Astrocyte (in vitro differentiated cells and primary cell): ENCODE measurements at regions not wholly inside any gene's neighbourhood (a gene's known extent, or its start where the extent isn't known, plus 50 kb on each side); places are given as distances from the start of the nearest gene placed in this dataset.

ENCODE experiments used
- DNase-seq: peaks from one replicate; pipeline ENCODE4 v3.0.0-alpha.2; 2010; ENCODE audit warnings: low read depth
- FAIRE-seq: peaks from 2 replicates; lab custom pipeline; 2011; peaks lifted over from hg19 to GRCh38; lab: Jason Lieb, UNC
- H2AFZ ChIP-seq: 2 replicates; pipeline ENCODE4 v1.6.0; 2012; ENCODE audit warnings: low read depth, low read length, inconsistent platforms
- H3K27ac ChIP-seq: 2 replicates; pipeline ENCODE4 v1.5.1; 2011; ENCODE audit warnings: low read depth, low read length, inconsistent platforms
- H3K27me3 ChIP-seq: 2 replicates; pipeline ENCODE4 v1.6.0; 2011; ENCODE audit warnings: low read length, inconsistent platforms; ENCODE audit not compliant: insufficient read depth
- H3K36me3 ChIP-seq: 2 replicates; pipeline ENCODE4 v1.5.1; 2011; ENCODE audit warnings: low read length, inconsistent platforms; ENCODE audit not compliant: insufficient read depth
- H3K4me1 ChIP-seq: 2 replicates; pipeline ENCODE4 v1.5.1; 2011; ENCODE audit warnings: low read length, inconsistent platforms; ENCODE audit not compliant: insufficient read depth
- H3K4me2 ChIP-seq: 2 replicates; pipeline ENCODE4 v1.6.0; 2012; ENCODE audit warnings: low read length, inconsistent platforms
- H3K4me3 ChIP-seq: 2 replicates; pipeline ENCODE4 v1.5.1; 2011; ENCODE audit warnings: low read depth, mild to moderate bottlenecking, low read length, inconsistent platforms; ENCODE audit not compliant: insufficient read depth
- H3K79me2 ChIP-seq: 2 replicates; pipeline ENCODE4 v1.6.0; 2012; ENCODE audit warnings: mild to moderate bottlenecking, low read length, inconsistent platforms; ENCODE audit not compliant: insufficient read depth
- H3K9ac ChIP-seq: 2 replicates; pipeline ENCODE4 v1.6.0; 2012; ENCODE audit warnings: mild to moderate bottlenecking, low read length, inconsistent platforms
- H3K9me3 ChIP-seq: 2 replicates; pipeline ENCODE4 v1.5.1; 2012; ENCODE audit warnings: low read depth, mild to moderate bottlenecking, low read length, inconsistent platforms; ENCODE audit not compliant: insufficient read depth
- H4K20me1 ChIP-seq: 2 replicates; pipeline ENCODE4 v1.6.0; 2012; ENCODE audit warnings: low read length, inconsistent platforms; ENCODE audit not compliant: insufficient read depth
- H3K27ac Mint-ChIP-seq: one replicate; pipeline ENCODE4 v1.8.0; 2021; ENCODE audit warnings: mild to moderate bottlenecking, mixed read lengths; ENCODE audit not compliant: unreplicated experiment
- H3K27me3 Mint-ChIP-seq: one replicate; pipeline ENCODE4 v1.8.0; 2021; ENCODE audit warnings: low read depth, mixed read lengths; ENCODE audit not compliant: unreplicated experiment
- H3K36me3 Mint-ChIP-seq: one replicate; pipeline ENCODE4 v1.8.0; 2021; ENCODE audit warnings: low read depth, mixed read lengths; ENCODE audit not compliant: unreplicated experiment
- H3K4me1 Mint-ChIP-seq: one replicate; pipeline ENCODE4 v1.8.0; 2021; ENCODE audit warnings: low read depth, mixed read lengths; ENCODE audit not compliant: unreplicated experiment
- H3K4me3 Mint-ChIP-seq: one replicate; pipeline ENCODE4 v1.8.0; 2021; ENCODE audit warnings: mild to moderate bottlenecking, moderate library complexity, mixed read lengths; ENCODE audit not compliant: unreplicated experiment
- H3K9me3 Mint-ChIP-seq: one replicate; pipeline ENCODE4 v1.8.0; 2021; ENCODE audit warnings: mild to moderate bottlenecking, mixed read lengths; ENCODE audit not compliant: unreplicated experiment
- EZH2 ChIP-seq: IDR thresholded peaks from 2 replicates; pipeline ENCODE4 v1.6.1; 2012; ENCODE audit warnings: mild to moderate bottlenecking, low read length, inconsistent platforms; ENCODE audit not compliant: insufficient read depth
- TF ChIP-seq, protein P1 (sequence below): IDR thresholded peaks from 2 replicates; pipeline ENCODE4 v1.5.1; 2011; ENCODE audit warnings: low read depth, mild to moderate bottlenecking, inconsistent platforms, low read length, moderate library complexity; ENCODE audit not compliant: insufficient read depth

- no peaks in the 10 kb centered on the region for H4K20me1 ChIP-seq
- peaks cover 5% of the 10 kb centered on the region for H3K9me3 Mint-ChIP-seq
- FAIRE-seq: no peak
- H3K36me3 Mint-ChIP-seq: no peaks in the 10 kb centered on the region
- no peak for DNase-seq
- no peaks in the 10 kb centered on the region for H3K36me3 ChIP-seq
- peaks cover 27% of the 10 kb centered on the region for H3K4me1 Mint-ChIP-seq
- no peak overlapping the region for H2AFZ ChIP-seq
- H3K27me3 Mint-ChIP-seq: no peaks in the 10 kb centered on the region
- H3K4me1 ChIP-seq: peaks cover 7% of the 10 kb centered on the region
- H3K27ac Mint-ChIP-seq: no peak overlapping the region
- H3K4me3 Mint-ChIP-seq: no peak overlapping the region
- H3K4me2 ChIP-seq: no peak overlapping the region
- H3K79me2 ChIP-seq: no peaks in the 10 kb centered on the region
- H3K4me3 ChIP-seq: no peak overlapping the region
- H3K9ac ChIP-seq: no peak overlapping the region
- H3K9me3 ChIP-seq: no peaks in the 10 kb centered on the region
- no peak overlapping the region for H3K27ac ChIP-seq
- TF ChIP-seq EZH2: no peak
- TF ChIP-seq, protein P1, sequence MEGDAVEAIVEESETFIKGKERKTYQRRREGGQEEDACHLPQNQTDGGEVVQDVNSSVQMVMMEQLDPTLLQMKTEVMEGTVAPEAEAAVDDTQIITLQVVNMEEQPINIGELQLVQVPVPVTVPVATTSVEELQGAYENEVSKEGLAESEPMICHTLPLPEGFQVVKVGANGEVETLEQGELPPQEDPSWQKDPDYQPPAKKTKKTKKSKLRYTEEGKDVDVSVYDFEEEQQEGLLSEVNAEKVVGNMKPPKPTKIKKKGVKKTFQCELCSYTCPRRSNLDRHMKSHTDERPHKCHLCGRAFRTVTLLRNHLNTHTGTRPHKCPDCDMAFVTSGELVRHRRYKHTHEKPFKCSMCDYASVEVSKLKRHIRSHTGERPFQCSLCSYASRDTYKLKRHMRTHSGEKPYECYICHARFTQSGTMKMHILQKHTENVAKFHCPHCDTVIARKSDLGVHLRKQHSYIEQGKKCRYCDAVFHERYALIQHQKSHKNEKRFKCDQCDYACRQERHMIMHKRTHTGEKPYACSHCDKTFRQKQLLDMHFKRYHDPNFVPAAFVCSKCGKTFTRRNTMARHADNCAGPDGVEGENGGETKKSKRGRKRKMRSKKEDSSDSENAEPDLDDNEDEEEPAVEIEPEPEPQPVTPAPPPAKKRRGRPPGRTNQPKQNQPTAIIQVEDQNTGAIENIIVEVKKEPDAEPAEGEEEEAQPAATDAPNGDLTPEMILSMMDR: no peak
- no peaks in the 10 kb centered on the region for H3K27me3 ChIP-seq
Observed at GRCh38 chr2:234172532-234172931, 122.0 kb downstream of the SPP2 start.

DNA sequence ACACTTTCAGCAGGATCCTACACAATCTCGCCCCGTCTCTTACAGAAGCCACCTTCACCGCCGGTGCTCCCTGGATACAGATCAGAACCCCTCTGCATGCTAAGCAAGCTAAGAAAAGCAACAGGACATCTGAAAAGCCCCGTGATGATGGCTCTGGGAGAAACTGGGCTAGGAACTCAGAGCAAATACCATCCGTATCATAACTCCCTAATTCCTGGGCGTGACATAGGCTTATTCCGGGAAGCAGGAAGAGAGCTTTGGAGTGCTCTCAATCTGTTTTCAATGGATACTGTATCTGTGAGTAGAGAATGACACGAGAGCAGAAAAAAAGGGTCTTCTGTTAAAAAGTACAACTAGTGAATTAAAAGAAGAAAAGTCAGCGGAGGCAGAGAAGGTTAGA lies 121.6 kb downstream of the SPP2 start:
- peaks cover 7% of the 10 kb centered on the region for H3K4me1 ChIP-seq
- FAIRE-seq (no peak), DNase-seq (no peak)
- no peaks in the 10 kb centered on the region for H3K36me3 ChIP-seq
- no peak overlapping the region for H3K27ac ChIP-seq
- no peak overlapping the region for H3K4me2 ChIP-seq
- H3K79me2 ChIP-seq: no peaks in the 10 kb centered on the region
- no peaks in the 10 kb centered on the region for H4K20me1 ChIP-seq
- H3K4me1 Mint-ChIP-seq: peaks cover 27% of the 10 kb centered on the region
- no peaks in the 10 kb centered on the region for H3K9me3 ChIP-seq
- no peaks in the 10 kb centered on the region for H3K27me3 Mint-ChIP-seq
- no peak overlapping the region for H3K4me3 ChIP-seq
- no peak overlapping the region for H3K9ac ChIP-seq
- TF ChIP-seq, protein P1: no peak
- no peak for TF ChIP-seq EZH2
- no peak overlapping the region for H3K4me3 Mint-ChIP-seq
- H3K36me3 Mint-ChIP-seq: no peaks in the 10 kb centered on the region
- peaks cover 5% of the 10 kb centered on the region for H3K9me3 Mint-ChIP-seq
- H3K27ac Mint-ChIP-seq: no peak overlapping the region
- H3K27me3 ChIP-seq: no peaks in the 10 kb centered on the region
- H2AFZ ChIP-seq: no peak overlapping the region

- DNase-seq: no peak
- H3K4me2 ChIP-seq: no peak overlapping the region
- H3K9me3 Mint-ChIP-seq: peaks cover 5% of the 10 kb centered on the region
- H3K27me3 Mint-ChIP-seq: no peaks in the 10 kb centered on the region
- no peak for TF ChIP-seq EZH2
- TF ChIP-seq, protein P1: no peak
- H3K4me1 ChIP-seq: peaks cover 7% of the 10 kb centered on the region
- no peaks in the 10 kb centered on the region for H3K36me3 ChIP-seq
- no peak overlapping the region for H2AFZ ChIP-seq
- FAIRE-seq: no peak
- H3K36me3 Mint-ChIP-seq: no peaks in the 10 kb centered on the region
- no peaks in the 10 kb centered on the region for H3K27me3 ChIP-seq
- no peak overlapping the region for H3K4me3 Mint-ChIP-seq
- H3K4me1 Mint-ChIP-seq: peaks cover 31% of the 10 kb centered on the region
- no peak overlapping the region for H3K27ac ChIP-seq
- no peak overlapping the region for H3K27ac Mint-ChIP-seq
- H4K20me1 ChIP-seq: no peaks in the 10 kb centered on the region
- H3K79me2 ChIP-seq: no peaks in the 10 kb centered on the region
- H3K9me3 ChIP-seq: no peaks in the 10 kb centered on the region
- no peak overlapping the region for H3K4me3 ChIP-seq
- H3K9ac ChIP-seq: no peak overlapping the region
Observed at GRCh38 chr2:234171666-234172065, 121.2 kb downstream of the SPP2 start.
